MM.1S (cell line): ENCODE measurements at regions not wholly inside any gene's neighbourhood (a gene's known extent, or its start where the extent isn't known, plus 50 kb on each side); places are given as distances from the start of the nearest gene placed in this dataset.

Source experiments
- DNase-seq: peaks from one replicate; pipeline ENCODE4 v3.0.0-alpha.2; 2015
- H2AFZ ChIP-seq: fragments of 300-600 bp; sonication (generic); 2 replicates; pipeline ENCODE4 v1.6.0; 2016; ENCODE audit warnings: antibody characterized with exemption, low read length
- H3F3A ChIP-seq: fragments of 300-600 bp; sonication (generic); 2 replicates; pipeline ENCODE4 v1.6.1; 2016; ENCODE audit warnings: mild to moderate bottlenecking, antibody characterized with exemption, low read length, moderate library complexity, mixed read lengths; ENCODE audit not compliant: insufficient read depth
- H3K27ac ChIP-seq: fragments of 300-600 bp; sonication (generic); 2 replicates; pipeline ENCODE4 v1.5.1; 2016; ENCODE audit warnings: mild to moderate bottlenecking, low read length
- H3K27me3 ChIP-seq: fragments of 300-600 bp; sonication (generic); replicated peaks from 2 replicates; pipeline ENCODE4 v1.6.0; 2016; ENCODE audit warnings: low read length; ENCODE audit not compliant: insufficient read depth
- H3K36me3 ChIP-seq: fragments of 300-600 bp; sonication (generic); replicated peaks from 2 replicates; pipeline ENCODE4 v1.6.1; 2016; ENCODE audit warnings: mild to moderate bottlenecking, low read length, mixed read lengths; ENCODE audit not compliant: insufficient read depth
- H3K4me1 ChIP-seq: fragments of 300-600 bp; sonication (generic); 2 replicates; pipeline ENCODE4 v1.6.1; 2016; ENCODE audit warnings: low read length, mixed read lengths
- H3K4me2 ChIP-seq: fragments of 300-600 bp; sonication (generic); 2 replicates; pipeline ENCODE4 v1.6.0; 2016; ENCODE audit warnings: low read depth, low read length
- H3K4me3 ChIP-seq: fragments of 300-600 bp; sonication (generic); 2 replicates; pipeline ENCODE4 v1.5.1; 2016; ENCODE audit warnings: low read length, mixed read lengths
- H3K79me2 ChIP-seq: fragments of 300-600 bp; sonication (generic); 2 replicates; pipeline ENCODE4 v1.6.1; 2016; ENCODE audit warnings: mixed run types, low read length, mixed read lengths
- H3K9ac ChIP-seq: fragments of 300-600 bp; sonication (generic); 2 replicates; pipeline ENCODE4 v1.6.1; 2016; ENCODE audit warnings: low read length, mixed read lengths
- H3K9me2 ChIP-seq: fragments of 300-600 bp; sonication (generic); replicated peaks from 2 replicates; pipeline ENCODE4 v1.6.1; 2016; ENCODE audit warnings: mild to moderate bottlenecking, low read length, mixed read lengths; ENCODE audit not compliant: insufficient read depth
- H3K9me3 ChIP-seq: fragments of 300-600 bp; sonication (generic); replicated peaks from 2 replicates; pipeline ENCODE4 v1.6.1; 2016; ENCODE audit warnings: mild to moderate bottlenecking, low read length, mixed read lengths; ENCODE audit not compliant: insufficient read depth
- H4K20me1 ChIP-seq: fragments of 300-600 bp; sonication (generic); 2 replicates; pipeline ENCODE4 v1.6.1; 2016; ENCODE audit warnings: mild to moderate bottlenecking, low read length, moderate library complexity, mixed read lengths; ENCODE audit not compliant: insufficient read depth
- CTCF ChIP-seq: fragments of 300-600 bp; sonication (generic); IDR thresholded peaks from 2 replicates; pipeline ENCODE4 v1.5.1; 2016; ENCODE audit warnings: antibody characterized with exemption, low read length, mixed read lengths
- EZH2 ChIP-seq: fragments of 300-600 bp; sonication (generic); optimal IDR thresholded peaks from 2 replicates; pipeline ENCODE3; 2017; ENCODE audit warnings: low read depth, mild to moderate bottlenecking, antibody characterized with exemption, low read length, mixed read lengths
- EZH2phosphoT487 ChIP-seq: fragments of 300-600 bp; sonication (generic); IDR thresholded peaks from 2 replicates; pipeline ENCODE4 v1.6.1; 2018; ENCODE audit warnings: antibody characterized with exemption, low read length

GRCh38 chr10:78766603-78767002, 302.2 kb upstream of the ZMIZ1 start:
- H3K9me3 ChIP-seq, result no peaks in the 10 kb centered on the region
- H3K36me3 ChIP-seq, result no peaks in the 10 kb centered on the region
- H3K27ac ChIP-seq, result no peak overlapping the region
- H3F3A ChIP-seq, result no peaks in the 10 kb centered on the region
- H3K4me3 ChIP-seq, result no peak overlapping the region
- H3K79me2 ChIP-seq, result no peaks in the 10 kb centered on the region
- no peaks in the 10 kb centered on the region for H3K9me2 ChIP-seq
- DNase-seq, result no peak
- H2AFZ ChIP-seq, result no peak overlapping the region
- no peaks in the 10 kb centered on the region for H4K20me1 ChIP-seq
- H3K4me2 ChIP-seq, result no peak overlapping the region
- H3K4me1 ChIP-seq, result no peaks in the 10 kb centered on the region
- H3K9ac ChIP-seq, result no peak overlapping the region
- H3K27me3 ChIP-seq, result no peaks in the 10 kb centered on the region
- TF ChIP-seq EZH2, result no peak
- no peak for TF ChIP-seq CTCF
- TF ChIP-seq EZH2phosphoT487, result no peak

GRCh38 chr10:78768041-78768835, 300.5 kb upstream of the ZMIZ1 start:
- Histone ChIP-seq H3K27ac (no peak overlapping the region), H3K4me3 (no peak overlapping the region), H3K27me3 (no peaks in the 10 kb centered on the region), H2AFZ (no peak overlapping the region), H3K9ac (no peak overlapping the region), H3K4me1 (no peaks in the 10 kb centered on the region), H3K4me2 (no peak overlapping the region), H4K20me1 (no peaks in the 10 kb centered on the region), H3K36me3 (no peaks in the 10 kb centered on the region), H3F3A (no peaks in the 10 kb centered on the region), H3K9me2 (no peaks in the 10 kb centered on the region), H3K79me2 (no peaks in the 10 kb centered on the region), H3K9me3 (no peaks in the 10 kb centered on the region)
- no peak for TF ChIP-seq CTCF
- DNase-seq, result no peak

- TF ChIP-seq CTCF (no peak), EZH2 (no peak), EZH2phosphoT487 (no peak)
- H2AFZ ChIP-seq, result no peak overlapping the region
- H3K9ac ChIP-seq, result no peak overlapping the region
- H3K27me3 ChIP-seq, result no peaks in the 10 kb centered on the region
- H3K9me2 ChIP-seq, result no peaks in the 10 kb centered on the region
- no peak overlapping the region for H3K4me3 ChIP-seq
- H3K4me1 ChIP-seq, result no peaks in the 10 kb centered on the region
- no peaks in the 10 kb centered on the region for H3K9me3 ChIP-seq
- H3F3A ChIP-seq, result no peaks in the 10 kb centered on the region
- H4K20me1 ChIP-seq, result no peaks in the 10 kb centered on the region
- no peak for DNase-seq
- no peak overlapping the region for H3K27ac ChIP-seq
- H3K36me3 ChIP-seq, result no peaks in the 10 kb centered on the region
- no peak overlapping the region for H3K4me2 ChIP-seq
- no peaks in the 10 kb centered on the region for H3K79me2 ChIP-seq
Measured at GRCh38 chr10:78768876-78769275, 299.9 kb upstream of the ZMIZ1 start.
